ENCODE measurements at regions not wholly inside any gene's neighbourhood (a gene's known extent, or its start where the extent isn't known, plus 50 kb on each side); places are given as distances from the start of the nearest gene placed in this dataset.

DNA sequence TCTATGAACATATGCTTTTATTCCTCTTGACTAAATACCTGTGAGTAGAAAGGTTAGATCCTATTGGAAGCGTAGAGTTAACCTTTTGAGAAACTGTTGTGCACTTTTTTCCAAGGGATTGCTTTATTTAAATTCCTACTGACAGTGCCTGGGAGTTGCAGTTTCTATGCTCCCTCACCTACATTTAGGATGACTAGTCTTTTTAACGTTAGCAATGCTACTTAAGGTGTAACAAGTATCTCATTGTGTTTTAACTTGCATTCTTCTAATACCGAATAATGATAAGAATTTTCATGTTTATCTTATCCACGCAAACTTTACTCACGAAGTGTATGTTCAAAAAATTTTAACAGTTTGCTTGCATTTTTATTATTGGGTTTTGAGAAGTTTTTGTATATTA lies 1123.9 kb upstream of the PCDH7 start:
- TF ChIP-seq, protein P1, sequence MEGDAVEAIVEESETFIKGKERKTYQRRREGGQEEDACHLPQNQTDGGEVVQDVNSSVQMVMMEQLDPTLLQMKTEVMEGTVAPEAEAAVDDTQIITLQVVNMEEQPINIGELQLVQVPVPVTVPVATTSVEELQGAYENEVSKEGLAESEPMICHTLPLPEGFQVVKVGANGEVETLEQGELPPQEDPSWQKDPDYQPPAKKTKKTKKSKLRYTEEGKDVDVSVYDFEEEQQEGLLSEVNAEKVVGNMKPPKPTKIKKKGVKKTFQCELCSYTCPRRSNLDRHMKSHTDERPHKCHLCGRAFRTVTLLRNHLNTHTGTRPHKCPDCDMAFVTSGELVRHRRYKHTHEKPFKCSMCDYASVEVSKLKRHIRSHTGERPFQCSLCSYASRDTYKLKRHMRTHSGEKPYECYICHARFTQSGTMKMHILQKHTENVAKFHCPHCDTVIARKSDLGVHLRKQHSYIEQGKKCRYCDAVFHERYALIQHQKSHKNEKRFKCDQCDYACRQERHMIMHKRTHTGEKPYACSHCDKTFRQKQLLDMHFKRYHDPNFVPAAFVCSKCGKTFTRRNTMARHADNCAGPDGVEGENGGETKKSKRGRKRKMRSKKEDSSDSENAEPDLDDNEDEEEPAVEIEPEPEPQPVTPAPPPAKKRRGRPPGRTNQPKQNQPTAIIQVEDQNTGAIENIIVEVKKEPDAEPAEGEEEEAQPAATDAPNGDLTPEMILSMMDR (IDR thresholded peaks at IDR 0.05) = no peak
- no peak for TF ChIP-seq POLR2A (IDR thresholded peaks at IDR 0.05)
- TF ChIP-seq EP300 (IDR thresholded peaks at IDR 0.05) = no peak
